ENCODE measurements at regions not wholly inside any gene's neighbourhood (a gene's known extent, or its start where the extent isn't known, plus 50 kb on each side); places are given as distances from the start of the nearest gene placed in this dataset.

DNA sequence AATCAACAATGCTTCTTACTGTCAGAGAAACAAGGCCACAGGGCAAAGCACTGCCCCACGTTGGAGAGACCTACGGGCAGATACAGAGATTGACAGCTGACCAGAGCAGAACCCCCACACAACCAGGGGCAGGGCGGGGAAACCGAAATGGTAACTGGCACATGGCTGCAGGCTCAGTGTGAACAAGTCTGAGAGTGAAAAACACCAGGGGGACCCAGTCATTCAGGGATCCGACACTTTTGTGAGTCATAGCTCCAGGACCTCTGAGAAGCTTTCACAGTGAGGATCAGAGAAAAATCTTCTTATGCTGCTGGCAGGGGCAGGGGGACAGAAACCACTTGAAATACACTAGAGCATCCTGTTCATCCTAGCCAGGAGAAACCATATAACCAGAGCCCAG, 254.2 kb downstream of the C6orf118 start:
- Histone ChIP-seq H3K9me3 (ENCODE audit: low read depth) (no peaks in the 10 kb centered on the region), H3K4me3 (no peak overlapping the region), H4K20me1 (ENCODE audit: insufficient read depth) (no peaks in the 10 kb centered on the region), H3K27me3 (replicated peaks; ENCODE audit: insufficient read depth) (no peaks in the 10 kb centered on the region), H3K4me2 (ENCODE audit: unreplicated experiment) (peak overlapping the region; percentile 24), H3F3A (ENCODE audit: insufficient read depth) (peaks cover 4% of the 10 kb centered on the region), H3K9me2 (ENCODE audit: insufficient read depth) (no peaks in the 10 kb centered on the region), H3K79me2 (ENCODE audit: insufficient read depth) (no peaks in the 10 kb centered on the region), H3K27ac (0 out of 2 replicates have a peak overlapping the region, but pooled peaks have one; percentile 1), H3K9ac (peak overlapping the region; percentile 30), H3K4me1 (ENCODE audit: insufficient read depth) (peaks cover 23% of the 10 kb centered on the region), H2AFZ (peak overlapping the region; percentile 70), H3K36me3 (ENCODE audit: low read depth) (no peaks in the 10 kb centered on the region)
- WGBS, 2 experiments (ENCODE audit: low coverage in 1 of 2, low lambda C conversion rate in 2 of 2, missing lambda C conversion rate in 2 of 2): 29 to 44% methylated on average over 5 of the region's 5 CpGs
- in situ Hi-C loops (cut with MboI): no loop called here
- TF ChIP-seq EZH2phosphoT487 (IDR thresholded peaks at IDR 0.05; ENCODE audit: insufficient read depth, low read depth) (no peak), EZH2 (IDR thresholded peaks at IDR 0.05; ENCODE audit: insufficient read depth, poor library complexity, severe bottlenecking) (no peak)
- peak; percentile 85 for DNase-seq

GRCh38 chr6:165052561-165053480, 256.6 kb downstream of the C6orf118 start:
- Histone ChIP-seq H3K4me3 (no peak overlapping the region), H3K9ac (no peak overlapping the region), H3K9me3 (ENCODE audit: low read depth) (no peaks in the 10 kb centered on the region), H3K4me1 (ENCODE audit: insufficient read depth) (0 out of 2 replicates have a peak, but pooled peaks cover 6% of the 10 kb centered on the region), H3K27ac (no peak overlapping the region), H3K9me2 (ENCODE audit: insufficient read depth) (no peaks in the 10 kb centered on the region), H3K4me2 (ENCODE audit: unreplicated experiment) (no peak overlapping the region), H3K36me3 (ENCODE audit: low read depth) (no peaks in the 10 kb centered on the region), H3K79me2 (ENCODE audit: insufficient read depth) (no peaks in the 10 kb centered on the region), H4K20me1 (ENCODE audit: insufficient read depth) (no peaks in the 10 kb centered on the region), H3F3A (ENCODE audit: insufficient read depth) (no peaks in the 10 kb centered on the region), H3K27me3 (replicated peaks; ENCODE audit: insufficient read depth) (no peaks in the 10 kb centered on the region), H2AFZ (no peak overlapping the region)
- no peak for DNase-seq
- in situ Hi-C loops (cut with MboI): loop anchor here (5.0 kb wide), 1 partner anchor 179 kb away; no protein-coding TSS in a partner anchor
- 75 to 78% methylated on average over 10 of the region's 10 CpGs for WGBS, 2 experiments (ENCODE audit: low coverage in 1 of 2, low lambda C conversion rate in 2 of 2, missing lambda C conversion rate in 2 of 2)
- no peak for TF ChIP-seq EZH2phosphoT487 (IDR thresholded peaks at IDR 0.05; ENCODE audit: insufficient read depth, low read depth)
- TF ChIP-seq EZH2 (IDR thresholded peaks at IDR 0.05; ENCODE audit: insufficient read depth, poor library complexity, severe bottlenecking): no peak

DNA sequence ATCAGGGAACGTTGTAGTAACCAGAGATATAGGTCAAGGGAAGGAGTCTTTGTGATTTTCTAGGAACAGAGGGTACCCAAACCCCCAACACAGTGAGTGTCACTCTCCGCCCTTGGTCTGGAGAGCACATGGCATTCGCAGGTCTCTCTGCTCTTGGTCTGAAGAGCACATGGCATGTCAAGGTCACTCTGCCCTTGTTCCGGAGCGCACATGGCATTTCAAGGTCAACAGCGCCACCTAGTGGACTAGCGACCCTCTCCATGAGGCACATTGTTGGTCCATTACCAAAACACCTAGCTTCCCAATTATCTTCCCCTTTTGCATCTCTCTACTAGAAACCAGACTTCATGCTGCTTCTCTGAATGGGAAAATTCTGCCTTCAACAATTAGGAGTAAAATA, 260.0 kb downstream of the C6orf118 start:
- peak; percentile 70 for DNase-seq
- TF ChIP-seq EZH2 (IDR thresholded peaks at IDR 0.05; ENCODE audit: insufficient read depth, poor library complexity, severe bottlenecking) (no peak), EZH2phosphoT487 (IDR thresholded peaks at IDR 0.05; ENCODE audit: insufficient read depth, low read depth) (no peak)
- no peaks in the 10 kb centered on the region for H3K79me2 ChIP-seq (ENCODE audit: insufficient read depth)
- no peaks in the 10 kb centered on the region for H3K9me2 ChIP-seq (ENCODE audit: insufficient read depth)
- peaks cover 9% of the 10 kb centered on the region for H3K4me1 ChIP-seq (ENCODE audit: insufficient read depth)
- no peak overlapping the region for H3K27ac ChIP-seq
- H3K4me2 ChIP-seq (ENCODE audit: unreplicated experiment): no peak overlapping the region
- peaks cover 9% of the 10 kb centered on the region; the same call in 1 of the 2 replicates for H3F3A ChIP-seq (ENCODE audit: insufficient read depth)
- H3K4me3 ChIP-seq: no peak overlapping the region
- in situ Hi-C loops (cut with MboI): no loop called here
- no peak overlapping the region for H2AFZ ChIP-seq
- H3K9ac ChIP-seq: no peak overlapping the region
- no peaks in the 10 kb centered on the region for H3K27me3 ChIP-seq (replicated peaks; ENCODE audit: insufficient read depth)
- H3K9me3 ChIP-seq (ENCODE audit: low read depth): no peaks in the 10 kb centered on the region
- WGBS, 2 experiments (ENCODE audit: low coverage in 1 of 2, low lambda C conversion rate in 2 of 2, missing lambda C conversion rate in 2 of 2): 36 to 38% methylated on average over 7 of the region's 7 CpGs
- H4K20me1 ChIP-seq (ENCODE audit: insufficient read depth): no peaks in the 10 kb centered on the region
- no peaks in the 10 kb centered on the region; the same call in 1 of the 2 replicates for H3K36me3 ChIP-seq (ENCODE audit: low read depth)

DNA sequence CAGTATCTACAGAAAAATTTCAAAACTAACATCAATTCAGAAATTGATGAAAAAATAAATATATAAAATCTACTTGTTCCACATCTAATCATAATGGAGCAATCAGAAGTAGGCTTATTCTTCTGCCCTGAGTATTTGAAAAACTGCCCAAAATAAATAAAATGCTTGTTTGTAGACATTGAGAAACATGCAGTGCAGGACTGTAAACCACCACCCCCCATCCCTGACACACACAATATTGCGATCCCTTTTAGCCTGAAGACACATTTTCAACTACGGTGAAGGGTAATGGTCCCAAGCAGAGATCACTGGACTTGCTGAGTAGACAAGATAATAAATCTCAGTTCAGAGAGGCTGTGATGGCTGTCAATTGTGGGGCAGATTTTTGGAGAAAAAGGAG, 261.5 kb downstream of the C6orf118 start:
- TF ChIP-seq EZH2phosphoT487 (IDR thresholded peaks at IDR 0.05; ENCODE audit: insufficient read depth, low read depth) (no peak), EZH2 (IDR thresholded peaks at IDR 0.05; ENCODE audit: insufficient read depth, poor library complexity, severe bottlenecking) (no peak)
- peaks cover 9% of the 10 kb centered on the region; the same call in 1 of the 2 replicates for H3F3A ChIP-seq (ENCODE audit: insufficient read depth)
- H2AFZ ChIP-seq: no peak overlapping the region
- no peak overlapping the region for H3K4me3 ChIP-seq
- H3K79me2 ChIP-seq (ENCODE audit: insufficient read depth): no peaks in the 10 kb centered on the region
- in situ Hi-C loops (cut with MboI): no loop called here
- H3K27ac ChIP-seq: no peak overlapping the region
- no peaks in the 10 kb centered on the region for H3K27me3 ChIP-seq (replicated peaks; ENCODE audit: insufficient read depth)
- DNase-seq: no peak
- H3K4me1 ChIP-seq (ENCODE audit: insufficient read depth): peaks cover 9% of the 10 kb centered on the region
- no peak overlapping the region for H3K4me2 ChIP-seq (ENCODE audit: unreplicated experiment)
- no peaks in the 10 kb centered on the region; the same call in 1 of the 2 replicates for H3K36me3 ChIP-seq (ENCODE audit: low read depth)
- H3K9me2 ChIP-seq (ENCODE audit: insufficient read depth): no peaks in the 10 kb centered on the region
- no peaks in the 10 kb centered on the region for H3K9me3 ChIP-seq (ENCODE audit: low read depth)
- no peak overlapping the region for H3K9ac ChIP-seq
- WGBS, 2 experiments (ENCODE audit: low coverage in 1 of 2, low lambda C conversion rate in 2 of 2, missing lambda C conversion rate in 2 of 2): 74 to 87% methylated on average over 2 of the region's 2 CpGs
- H4K20me1 ChIP-seq (ENCODE audit: insufficient read depth): no peaks in the 10 kb centered on the region
